Testis (tissue), 2 donors: ENCODE measurements at regions not wholly inside any gene's neighbourhood (a gene's known extent, or its start where the extent isn't known, plus 50 kb on each side); places are given as distances from the start of the nearest gene placed in this dataset.

Experiments used
- DNase-seq: peaks from one replicate; pipeline ENCODE4 v3.0.0-alpha.2; 2019
- H3K27ac ChIP-seq, 2 donors: fragments of 200-600 bp; sonication (generic); one replicate each; pipeline ENCODE4 v1.5.1; 2019
- H3K27me3 ChIP-seq: fragments of 200-600 bp; sonication (generic); one replicate; pipeline ENCODE4 v1.5.1; 2019
- H3K36me3 ChIP-seq: fragments of 200-600 bp; sonication (generic); one replicate; pipeline ENCODE4 v1.5.1; 2017; ENCODE audit warnings: low read depth; ENCODE audit errors: missing control alignments
- H3K4me1 ChIP-seq: fragments of 200-600 bp; sonication (generic); one replicate; pipeline ENCODE4 v1.5.1; 2019
- H3K4me3 ChIP-seq, 2 donors: fragments of 200-600 bp; sonication (generic); one replicate each; pipeline ENCODE4 v1.5.1; 2017 to 2019
- H3K9me3 ChIP-seq: fragments of 200-600 bp; sonication (generic); one replicate; pipeline ENCODE4 v1.5.1; 2017
- CTCF ChIP-seq, 3 experiments: fragments of 450-650 bp in 2 of 3; fragments of 200-600 bp in 1 of 3; sonication (generic) in 1 of 3; IDR thresholded peaks; one replicate each; pipeline ENCODE4 v1.5.1; 2016 to 2019; ENCODE audit warnings: antibody characterized with exemption in 3 of 3, mild to moderate bottlenecking in 2 of 3, moderate library complexity in 1 of 3
- POLR2A ChIP-seq: fragments of 450-650 bp; IDR thresholded peaks from one replicate; pipeline ENCODE4 v1.6.1; 2017; ENCODE audit warnings: antibody characterized with exemption, mild to moderate bottlenecking, moderate library complexity
- WGBS, 2 donors: methylation state at CpG; one replicate each; pipeline ENCODE4 v1.1.5; 2018; 5-methylcytosine and 5-hydroxymethylcytosine counted together
- intact Hi-C: fragments of 100-400 bp; cut with DNase I; formaldehyde crosslinking; loops from one replicate; pipeline ENCODE4 v1.15.1; 2023; ENCODE audit warnings: low total_unique reads
- small RNA-seq, 2 donors: library from RNA; depleted of rRNA; stranded (forward); fragments of <200 nt; gene quantifications; one replicate each; pipeline ENCODE3, GENCODE V24; 2016

GRCh38 chr6:109222848-109223247 lies 127.5 kb downstream of the CEP57L1 start:
- Histone ChIP-seq H3K27me3 (no peaks in the 10 kb centered on the region), H3K4me3 (no peak overlapping the region), H3K9me3 (no peaks in the 10 kb centered on the region), H3K27ac (no peak overlapping the region), H3K4me1 (peaks cover 4% of the 10 kb centered on the region), H3K36me3 (no peaks in the 10 kb centered on the region)
- DNase-seq = no peak
- 70 to 82% methylated on average over 3 of the region's 3 CpGs for WGBS, 2 donors
- intact Hi-C loops = no loop called here
- TF ChIP-seq POLR2A = no peak
- no peak for TF ChIP-seq CTCF (IDR thresholded peaks at IDR 0.05)

GRCh38 chr6:109221543-109222195 lies 126.4 kb downstream of the CEP57L1 start:
- intact Hi-C loops = no loop called here
- H3K27ac ChIP-seq = peak overlapping the region; percentile 36
- H3K4me1 ChIP-seq = peaks cover 4% of the 10 kb centered on the region
- no peaks in the 10 kb centered on the region for H3K27me3 ChIP-seq
- no peak overlapping the region for H3K4me3 ChIP-seq
- peak; percentile 60 for DNase-seq
- 36 to 50% methylated on average over 1 of the region's 1 CpG for WGBS, 2 donors
- no peaks in the 10 kb centered on the region for H3K36me3 ChIP-seq
- no peak for TF ChIP-seq POLR2A
- peak in 2 of 3 experiments; percentile 48 to 49 for TF ChIP-seq CTCF (IDR thresholded peaks at IDR 0.05)
- H3K9me3 ChIP-seq = no peaks in the 10 kb centered on the region

Small RNAs in the stretch of these regions (small RNA-seq; reads per million reads assigned to genes)
- gene AL359711.1 (0 reads per million in 2 donors), gene RNY3P11 (0 reads per million in 2 donors)
